Epithelial cell of proximal tubule (primary cell): ENCODE measurements at regions not wholly inside any gene's neighbourhood (a gene's known extent, or its start where the extent isn't known, plus 50 kb on each side); places are given as distances from the start of the nearest gene placed in this dataset.

ENCODE experiments used
- DNase-seq: peaks from one replicate; pipeline ENCODE4 v3.0.0-alpha.2; 2011; ENCODE audit warnings: low read depth
- H3K4me3 ChIP-seq: 2 replicates; pipeline ENCODE4 v1.5.1; 2011; ENCODE audit warnings: low read depth, mild to moderate bottlenecking, low read length
- TF ChIP-seq, protein P1 (sequence below): conservative IDR thresholded peaks from 2 replicates; pipeline ENCODE4 v1.5.1; 2012; ENCODE audit warnings: low read depth, mild to moderate bottlenecking, low read length

- TF ChIP-seq, protein P1, sequence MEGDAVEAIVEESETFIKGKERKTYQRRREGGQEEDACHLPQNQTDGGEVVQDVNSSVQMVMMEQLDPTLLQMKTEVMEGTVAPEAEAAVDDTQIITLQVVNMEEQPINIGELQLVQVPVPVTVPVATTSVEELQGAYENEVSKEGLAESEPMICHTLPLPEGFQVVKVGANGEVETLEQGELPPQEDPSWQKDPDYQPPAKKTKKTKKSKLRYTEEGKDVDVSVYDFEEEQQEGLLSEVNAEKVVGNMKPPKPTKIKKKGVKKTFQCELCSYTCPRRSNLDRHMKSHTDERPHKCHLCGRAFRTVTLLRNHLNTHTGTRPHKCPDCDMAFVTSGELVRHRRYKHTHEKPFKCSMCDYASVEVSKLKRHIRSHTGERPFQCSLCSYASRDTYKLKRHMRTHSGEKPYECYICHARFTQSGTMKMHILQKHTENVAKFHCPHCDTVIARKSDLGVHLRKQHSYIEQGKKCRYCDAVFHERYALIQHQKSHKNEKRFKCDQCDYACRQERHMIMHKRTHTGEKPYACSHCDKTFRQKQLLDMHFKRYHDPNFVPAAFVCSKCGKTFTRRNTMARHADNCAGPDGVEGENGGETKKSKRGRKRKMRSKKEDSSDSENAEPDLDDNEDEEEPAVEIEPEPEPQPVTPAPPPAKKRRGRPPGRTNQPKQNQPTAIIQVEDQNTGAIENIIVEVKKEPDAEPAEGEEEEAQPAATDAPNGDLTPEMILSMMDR = no peak
- no peak overlapping the region for H3K4me3 ChIP-seq
- no peak for DNase-seq
Observed at GRCh38 chr18:24910221-24910620, 441.7 kb downstream of the ZNF521 start.

- TF ChIP-seq, protein P1 = no peak
- H3K4me3 ChIP-seq = no peak overlapping the region
- no peak for DNase-seq
Observed at GRCh38 chr18:24913507-24914170, 438.3 kb downstream of the ZNF521 start.

DNA sequence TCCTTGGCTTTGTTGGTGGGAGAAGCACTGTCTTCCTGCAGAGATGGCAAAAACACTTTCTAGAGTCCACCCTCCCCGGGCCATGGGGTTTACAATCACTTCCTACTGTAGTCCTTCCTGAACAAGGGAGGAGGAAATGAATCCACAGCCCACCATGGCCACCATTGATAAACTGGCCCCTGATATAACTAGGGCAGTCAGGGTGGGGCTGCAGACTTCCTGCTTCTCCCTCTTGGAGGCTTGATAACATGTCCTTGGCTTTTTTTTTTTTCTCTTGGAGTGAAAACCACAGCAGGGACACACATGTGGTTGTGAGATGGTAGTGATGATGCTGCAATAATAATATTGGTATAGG lies 437.8 kb downstream of the ZNF521 start:
- TF ChIP-seq, protein P1 = no peak
- DNase-seq = no peak
- H3K4me3 ChIP-seq = no peak overlapping the region

- H3K4me3 ChIP-seq = no peak overlapping the region
- TF ChIP-seq, protein P1 = no peak
- no peak for DNase-seq
Observed at GRCh38 chr18:24914685-24915084, 437.3 kb downstream of the ZNF521 start.

GRCh38 chr18:24915547-24915946 lies 436.4 kb downstream of the ZNF521 start:
- peak; percentile 0 for DNase-seq
- TF ChIP-seq, protein P1 = no peak
- no peak overlapping the region for H3K4me3 ChIP-seq

DNA sequence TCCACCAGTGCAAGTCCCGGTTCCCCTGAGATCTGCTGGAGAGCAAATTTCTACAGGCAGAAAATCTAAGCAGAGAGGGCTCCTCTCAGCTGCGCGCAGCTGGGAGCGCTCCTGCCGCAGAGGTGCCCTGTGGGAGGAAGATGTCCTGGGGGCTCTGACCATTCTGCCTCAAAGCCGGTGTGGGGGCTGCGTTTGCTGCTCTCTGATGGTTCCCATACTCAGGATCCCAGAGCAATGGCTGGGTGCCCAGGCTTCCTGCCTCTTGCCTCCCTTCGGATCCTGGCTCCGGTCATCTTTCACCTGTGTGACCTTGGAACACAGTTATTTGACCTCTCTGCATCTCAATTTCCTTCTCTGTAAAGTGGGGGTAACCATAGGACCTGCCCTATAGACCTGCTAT lies 434.2 kb downstream of the ZNF521 start:
- H3K4me3 ChIP-seq = no peak overlapping the region
- TF ChIP-seq, protein P1 = no peak
- no peak for DNase-seq

GRCh38 chr18:24918257-24918656 lies 433.7 kb downstream of the ZNF521 start:
- no peak for DNase-seq
- TF ChIP-seq, protein P1 = no peak

More at GRCh38 chr18:24918257-24918656, 433.7 kb downstream of the ZNF521 start:
- H3K4me3 ChIP-seq = no peak overlapping the region
